ENCODE measurements at regions not wholly inside any gene's neighbourhood (a gene's known extent, or its start where the extent isn't known, plus 50 kb on each side); places are given as distances from the start of the nearest gene placed in this dataset.
"Not testable (repeated sequence)": the region's sequence is repeated elsewhere in the genome, so short reads cannot be mapped to it uniquely, and the experiment has no call there.

DNA sequence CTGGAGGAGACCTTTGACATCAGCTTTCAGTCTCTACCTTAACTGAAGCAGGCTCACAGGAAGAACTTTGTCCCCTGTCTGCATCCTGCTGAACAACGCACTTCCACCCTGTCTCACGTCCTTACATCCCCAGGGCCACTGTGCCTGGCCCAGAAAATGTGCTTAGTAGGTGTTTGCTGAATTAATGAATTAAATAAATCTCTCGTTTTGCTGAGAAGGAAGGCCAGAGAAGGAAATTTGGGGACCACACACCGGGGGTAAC is 54.3 kb upstream of the CREB3L1 start:
- DNase-seq: no peak

DNA sequence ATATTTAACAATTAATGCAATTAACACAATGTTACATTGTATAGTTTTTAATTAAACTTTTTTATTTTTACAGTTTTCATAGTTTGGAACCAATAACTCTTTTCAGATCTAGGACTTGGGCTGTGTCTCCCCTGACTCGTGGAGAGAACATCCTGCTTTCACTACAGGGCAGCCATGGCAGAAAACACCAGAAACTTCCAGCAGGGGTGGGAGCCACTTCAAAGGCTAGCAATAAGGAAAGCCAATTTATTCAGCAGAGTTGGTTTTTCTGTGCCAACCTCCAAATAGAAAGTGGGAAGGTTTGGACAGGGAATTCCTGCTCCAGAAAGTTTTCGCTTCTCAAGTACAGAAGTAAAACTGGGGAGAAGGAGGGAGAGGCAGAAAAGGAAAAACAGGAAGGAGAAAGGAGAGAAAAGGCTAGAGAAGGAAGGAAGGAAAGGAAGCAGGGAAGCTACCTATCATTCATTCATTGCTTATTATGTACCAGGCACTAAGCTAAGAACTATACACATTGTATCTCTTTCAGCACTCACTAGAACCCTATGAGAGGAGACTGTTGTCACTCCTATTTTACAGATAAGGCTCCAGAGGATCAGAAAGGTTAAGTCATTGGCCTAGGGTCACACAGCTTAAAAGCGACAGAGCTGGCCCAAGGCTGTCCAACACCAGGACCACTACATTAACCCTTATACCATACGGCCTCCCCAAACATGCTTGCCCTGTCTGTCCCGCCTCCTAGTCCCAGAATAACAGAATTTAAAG is 54.8 kb upstream of the CREB3L1 start:
- peak; percentile 34 for DNase-seq

DNA sequence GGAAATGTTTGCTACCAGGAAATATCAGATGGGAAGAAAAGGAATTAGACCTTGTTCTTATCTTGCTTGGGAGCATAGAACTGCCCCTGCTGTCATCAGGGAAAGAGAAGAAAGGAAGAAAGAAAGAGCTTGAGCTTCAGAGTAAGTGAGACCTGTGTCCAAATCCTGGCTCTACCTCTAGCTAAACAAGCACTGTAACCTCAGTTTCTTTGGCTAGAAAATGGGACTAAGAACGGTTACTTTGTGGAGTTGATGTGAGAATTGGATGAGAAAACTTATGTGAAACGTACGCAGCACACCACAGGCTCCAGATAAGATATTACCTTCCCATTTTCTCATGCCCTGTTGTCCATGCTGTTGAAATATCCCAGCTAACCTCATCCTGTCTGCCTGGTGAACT is 57.1 kb upstream of the CREB3L1 start:
- no peak for DNase-seq

DNA sequence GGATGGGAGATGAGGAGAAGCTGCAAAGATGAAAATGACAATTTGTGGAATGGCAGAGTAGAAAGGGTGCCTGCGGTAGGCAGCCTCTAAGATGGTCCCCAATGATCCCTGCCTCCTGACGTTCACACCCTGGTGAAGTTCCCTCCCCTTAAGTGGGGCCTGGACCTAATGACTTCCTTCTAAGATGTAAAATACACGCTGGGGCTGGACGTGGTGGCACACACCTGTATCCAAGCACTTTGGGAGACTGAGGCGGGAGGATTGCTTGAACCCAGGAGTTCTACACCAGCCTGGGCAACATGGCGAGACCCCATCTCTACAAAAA is 60.7 kb upstream of the CREB3L1 start:
- DNase-seq: no peak

DNA sequence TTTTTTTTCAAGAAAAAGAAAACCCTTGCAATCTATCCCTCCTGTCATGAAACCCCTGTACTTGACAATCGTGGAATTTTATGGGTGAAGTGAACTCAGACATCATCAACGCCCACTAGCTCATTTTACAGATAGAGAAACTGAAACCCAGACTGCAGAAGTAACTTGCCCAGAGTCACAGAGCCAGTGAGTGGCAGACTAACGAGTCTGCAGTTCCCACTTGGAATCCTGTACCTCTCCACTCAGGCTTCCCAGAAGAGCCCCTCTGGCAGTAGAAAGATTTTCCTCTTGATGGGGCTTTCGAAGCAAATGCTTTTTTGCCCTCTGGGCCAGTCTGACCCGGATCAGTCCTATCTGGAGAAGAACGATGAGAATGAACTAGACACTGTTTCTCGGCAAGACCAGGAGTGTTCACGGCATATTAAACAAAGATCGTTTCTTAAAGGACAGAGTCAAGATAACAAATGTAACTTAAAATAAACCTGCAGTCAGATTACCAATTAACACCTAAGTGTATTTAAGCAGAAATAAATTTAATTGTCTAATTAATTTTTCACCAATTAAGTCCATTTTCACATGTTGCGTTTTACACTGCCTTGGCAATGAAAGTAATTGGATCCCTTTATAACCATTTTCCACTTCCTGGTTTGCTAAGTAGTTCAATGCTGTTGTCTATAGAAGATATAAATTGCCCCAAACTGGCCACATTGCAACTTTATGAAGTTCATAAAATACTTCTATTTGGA is 61.3 kb upstream of the CREB3L1 start:
- no peak for DNase-seq

DNA sequence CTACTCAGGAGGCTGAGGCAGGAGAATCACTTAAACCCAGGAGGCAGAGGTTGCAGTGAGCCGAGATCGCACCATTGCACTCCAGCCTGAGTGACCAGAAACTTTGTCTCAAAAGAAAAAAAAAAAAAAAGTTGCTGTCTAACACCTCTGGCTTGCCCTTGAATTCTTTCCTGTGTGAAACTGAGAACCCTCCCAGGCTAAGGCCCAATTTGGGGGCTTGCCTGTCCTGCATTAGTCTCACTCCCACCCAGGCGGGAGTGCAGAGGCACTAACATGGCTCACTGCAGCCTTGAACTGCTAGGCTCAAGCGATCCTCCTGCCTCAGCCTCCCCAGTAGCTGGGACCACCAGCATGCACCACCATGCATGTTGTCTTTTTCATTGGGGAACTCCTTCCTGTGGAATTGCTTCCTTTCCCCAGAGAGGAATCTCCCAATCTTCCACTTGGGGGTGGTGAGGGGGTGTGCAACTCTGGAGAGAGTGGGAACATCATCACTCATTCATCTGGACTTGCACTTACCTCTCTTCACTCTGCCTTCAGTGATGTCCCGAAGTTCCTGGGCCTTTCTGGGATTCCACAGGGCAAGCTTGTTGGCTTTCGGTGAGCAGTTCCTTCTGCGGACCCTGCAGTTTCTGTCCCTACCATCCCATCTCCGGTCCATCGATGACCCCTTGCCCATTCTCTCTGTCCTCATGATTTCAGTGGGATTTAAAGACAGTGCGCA is 62.1 kb upstream of the CREB3L1 start:
- DNase-seq: no peak

DNA sequence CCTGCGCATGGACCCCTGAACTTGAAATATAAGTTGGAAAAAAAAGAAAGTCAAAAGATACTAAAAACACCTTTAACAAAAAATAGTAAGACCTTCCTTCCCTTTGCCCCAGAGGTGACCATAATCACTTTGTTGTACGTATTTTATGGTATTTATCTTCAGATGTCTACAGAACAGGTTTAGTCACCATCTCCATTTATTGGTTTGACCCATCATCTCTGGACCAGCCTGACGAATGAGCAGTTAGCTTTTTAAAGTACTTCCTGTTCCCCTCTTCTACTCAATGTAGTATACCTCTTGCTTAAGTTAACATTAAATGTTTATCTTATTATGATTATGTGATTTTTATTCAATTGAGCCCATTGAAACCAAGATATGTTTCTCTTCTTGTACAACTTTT is 64.7 kb upstream of the CREB3L1 start:
- DNase-seq: no peak

DNA sequence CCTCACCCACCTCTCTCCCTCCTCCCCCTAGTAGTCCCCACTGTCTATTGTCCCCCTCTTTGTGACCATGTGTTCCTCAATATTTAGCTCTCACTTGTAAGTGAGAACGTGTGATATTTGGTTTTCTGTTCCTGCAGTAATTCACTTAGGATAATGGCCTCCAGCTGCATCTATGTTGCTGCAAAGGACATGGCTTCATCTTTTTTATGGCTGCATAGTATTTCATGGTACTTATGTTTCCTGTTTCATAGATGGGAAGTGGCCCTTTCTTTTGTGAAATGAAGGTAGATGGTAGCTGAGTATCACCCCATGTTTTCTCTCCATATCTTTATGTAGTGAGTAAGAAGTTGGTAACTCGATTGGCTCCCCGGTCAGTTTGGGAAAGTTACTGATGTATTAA is 66.6 kb upstream of the CREB3L1 start:
- DNase-seq: no peak

DNA sequence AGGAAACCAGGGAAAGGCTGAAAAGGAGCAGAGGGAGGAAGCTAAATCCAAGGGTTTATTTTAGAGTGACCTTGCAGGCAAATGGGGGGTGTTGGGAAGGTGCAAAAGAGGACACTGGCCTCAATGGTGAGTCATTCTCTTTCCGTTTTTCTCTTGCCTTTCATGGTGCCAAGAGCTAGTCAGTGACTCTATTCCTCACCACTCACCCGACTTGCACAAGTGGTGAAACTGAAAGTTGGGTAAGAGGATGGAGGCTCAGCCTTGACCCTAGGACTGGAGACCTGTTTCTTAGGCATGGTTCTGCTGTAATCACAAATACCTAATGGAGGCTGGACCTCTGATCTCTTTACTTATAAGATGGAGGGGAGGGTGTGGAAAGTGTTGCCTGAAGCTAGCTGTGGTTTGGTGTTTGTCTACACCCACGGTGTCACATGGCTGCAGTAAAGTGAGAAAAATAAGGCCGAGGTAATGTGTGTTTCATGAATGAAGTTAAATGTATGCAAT is 67.3 kb upstream of the CREB3L1 start:
- no peak for DNase-seq

DNA sequence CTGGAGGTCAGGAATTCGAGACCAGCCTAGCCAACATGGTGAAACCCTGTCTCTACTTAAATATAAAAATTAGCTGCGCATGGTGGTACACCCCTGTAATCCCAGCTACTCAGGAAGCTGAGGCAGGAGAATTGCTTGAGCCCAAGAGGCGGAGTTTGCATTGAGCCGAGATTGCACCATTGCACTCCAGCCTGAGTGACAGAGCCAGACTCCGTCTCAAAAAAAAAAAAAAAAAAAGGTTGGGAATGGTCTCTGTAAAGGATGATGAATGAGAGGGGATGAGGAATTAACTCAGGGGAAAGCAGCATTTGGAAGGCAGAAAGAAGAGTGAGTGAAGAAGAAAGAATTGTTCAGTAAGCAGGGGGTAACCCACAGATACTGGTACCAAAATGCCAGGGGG is 67.8 kb upstream of the CREB3L1 start:
- not testable (repeated sequence) for DNase-seq

DNA sequence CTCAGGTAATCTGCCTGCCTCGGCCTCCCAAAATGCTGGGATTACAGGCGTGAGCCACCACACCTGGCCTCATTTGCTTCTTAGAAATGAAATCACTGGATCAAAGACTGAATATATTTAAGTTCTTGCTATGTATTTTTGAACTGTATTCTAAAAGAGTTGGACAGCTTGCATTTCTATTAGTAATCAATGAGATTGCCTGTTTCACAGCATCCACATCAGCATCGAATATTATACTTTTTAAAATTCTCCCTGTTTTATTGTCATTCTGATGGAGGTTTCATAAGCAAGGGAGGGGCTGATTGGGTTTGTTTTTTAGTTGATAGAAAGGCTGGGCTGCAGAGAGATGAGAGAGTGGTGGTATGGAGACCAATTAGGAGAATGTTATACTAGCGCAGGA is 68.7 kb upstream of the CREB3L1 start:
- DNase-seq: no peak

DNA sequence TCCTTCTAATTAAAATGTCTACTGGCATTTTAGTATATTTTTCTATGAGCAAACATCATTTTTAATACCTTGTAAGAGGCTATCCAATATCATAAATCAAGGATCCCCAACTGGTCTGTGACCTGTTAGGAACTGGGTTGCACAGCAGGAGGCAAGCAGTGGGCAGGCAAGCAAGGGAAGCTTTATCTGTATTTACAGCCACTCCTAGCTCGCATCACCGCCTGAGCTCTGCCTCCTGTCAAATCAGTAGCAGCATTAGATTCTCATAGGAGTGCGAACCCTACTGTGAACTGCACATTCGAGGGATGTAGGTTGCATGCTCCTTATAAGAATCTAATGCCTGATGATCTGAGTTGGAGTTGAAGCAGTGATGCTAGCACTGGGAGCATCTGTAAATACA is 70.2 kb upstream of the CREB3L1 start:
- no peak for DNase-seq

DNA sequence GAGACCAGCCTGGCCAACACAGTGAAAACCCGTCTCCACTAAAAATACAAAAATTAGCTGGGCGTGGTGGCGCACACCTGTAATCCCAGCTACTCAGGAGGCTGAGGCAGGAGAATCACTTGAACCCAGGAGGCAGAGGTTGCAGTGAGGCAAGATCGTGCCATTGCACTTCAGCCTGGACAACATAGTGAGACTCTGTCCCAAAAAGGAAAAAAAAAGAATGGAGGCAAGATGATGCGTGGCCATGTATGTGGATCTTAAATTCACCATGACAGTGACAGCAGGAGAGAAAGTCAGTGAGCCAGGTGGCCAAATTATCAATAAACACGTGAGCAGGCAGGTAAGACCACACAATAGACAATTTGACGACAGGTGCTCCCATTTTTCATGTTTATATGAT is 73.0 kb upstream of the CREB3L1 start:
- not testable (repeated sequence) for DNase-seq

DNA sequence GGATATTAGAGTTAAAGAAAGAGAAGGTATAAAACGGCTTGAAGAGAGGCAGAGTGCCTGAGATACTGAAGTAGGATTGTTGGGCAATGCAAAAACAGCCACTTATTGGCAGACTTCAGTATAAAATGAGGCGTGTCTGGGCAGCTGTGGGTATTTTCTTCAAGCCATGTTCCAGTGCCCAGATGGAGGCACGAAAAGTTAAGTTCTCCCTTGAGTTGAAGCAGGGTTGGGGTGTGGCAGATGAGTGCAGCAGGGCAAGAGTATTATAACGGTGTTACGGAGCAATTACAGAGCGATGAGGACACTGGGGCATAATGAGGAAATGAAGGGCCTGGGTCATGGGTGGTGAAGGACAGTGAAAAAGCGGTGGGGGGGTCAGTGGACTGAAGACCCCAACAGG is 73.7 kb upstream of the CREB3L1 start:
- DNase-seq: no peak

DNA sequence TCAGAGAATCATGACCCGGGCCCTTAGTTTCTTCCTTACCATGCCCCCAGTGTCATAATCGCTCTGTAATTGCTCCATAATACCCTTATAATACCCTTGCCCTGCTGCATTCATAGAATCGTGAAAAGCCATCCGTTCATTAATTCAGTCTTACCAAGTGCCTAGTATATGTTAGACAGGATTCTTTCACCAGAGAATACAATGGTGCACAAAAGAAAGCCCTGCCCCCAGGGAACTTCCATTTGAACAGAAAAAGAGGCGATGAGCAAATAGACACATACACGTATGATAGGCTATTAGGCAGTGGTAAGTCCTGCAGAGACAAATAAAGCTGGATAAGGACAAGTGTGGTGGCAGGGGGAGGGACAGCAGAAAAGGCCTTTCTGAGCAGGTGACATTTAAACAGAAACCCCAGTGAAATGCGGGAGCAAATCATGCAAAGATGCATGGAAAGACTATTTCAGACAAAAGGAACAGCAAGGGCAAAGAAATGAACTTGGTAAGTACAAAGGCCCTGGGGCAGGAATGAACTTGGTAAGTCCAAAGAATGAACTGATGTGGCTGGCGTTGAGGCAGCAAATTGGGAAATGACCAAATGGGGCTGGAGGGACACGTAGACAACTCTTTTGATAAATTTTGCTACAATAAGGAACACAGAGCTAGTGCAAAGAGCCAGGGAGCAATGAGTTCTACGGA is 74.6 kb upstream of the CREB3L1 start:
- DNase-seq: no peak

DNA sequence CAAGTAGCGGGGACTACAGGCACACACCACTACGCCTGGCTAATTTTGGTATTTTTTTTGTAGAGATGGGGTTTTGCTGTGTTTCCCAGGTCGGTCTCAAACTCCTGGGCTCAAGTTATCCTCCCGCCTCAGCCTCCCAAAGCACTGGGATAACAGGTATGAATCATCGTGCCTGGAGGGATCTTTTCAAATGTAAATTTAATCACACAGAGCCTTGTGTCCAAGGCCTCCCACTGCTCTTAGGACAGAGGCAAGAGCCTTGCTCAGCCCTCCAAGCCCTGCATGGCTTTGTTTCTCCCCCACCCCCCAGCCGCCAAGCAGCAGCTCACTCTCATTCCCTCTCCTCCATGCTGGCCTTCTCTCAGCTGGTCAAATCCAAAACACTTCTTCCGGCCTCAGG is 75.3 kb upstream of the CREB3L1 start:
- no peak for DNase-seq

DNA sequence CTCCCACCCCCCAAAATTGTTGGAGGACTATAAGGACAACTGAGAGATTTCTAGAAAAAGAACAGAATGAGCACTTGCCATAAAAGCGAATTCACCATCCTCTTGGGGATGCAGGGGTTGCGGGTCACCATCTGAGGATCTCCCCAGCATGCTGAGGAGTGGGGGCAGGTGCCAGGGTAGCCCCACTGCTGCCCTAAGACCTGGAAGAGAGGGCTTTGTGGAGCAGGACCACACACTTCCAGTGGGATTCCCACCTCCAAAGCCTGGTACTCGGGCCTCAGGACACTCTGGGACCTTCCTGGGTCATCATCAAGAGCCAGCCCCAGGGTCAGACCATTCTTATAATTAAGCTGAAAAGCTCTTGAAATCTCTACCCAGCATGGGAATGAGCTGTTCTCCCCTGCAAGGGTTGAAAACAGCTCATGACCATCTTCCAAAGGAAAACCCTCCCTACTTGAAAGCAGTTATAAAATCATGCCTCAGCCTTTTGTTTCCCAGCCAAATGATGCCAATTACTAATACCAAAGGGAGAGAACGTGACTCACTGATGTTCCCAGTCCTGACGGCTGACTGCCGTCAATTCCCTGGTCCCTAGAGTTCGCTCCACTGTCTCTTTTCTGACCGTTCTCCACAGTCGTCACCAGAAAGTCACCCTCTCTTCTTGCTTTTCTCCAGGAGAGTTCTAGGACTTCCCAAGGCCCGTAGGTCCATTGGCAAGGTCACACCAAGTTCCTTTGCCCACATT is 76.8 kb upstream of the CREB3L1 start:
- no peak for DNase-seq

DNA sequence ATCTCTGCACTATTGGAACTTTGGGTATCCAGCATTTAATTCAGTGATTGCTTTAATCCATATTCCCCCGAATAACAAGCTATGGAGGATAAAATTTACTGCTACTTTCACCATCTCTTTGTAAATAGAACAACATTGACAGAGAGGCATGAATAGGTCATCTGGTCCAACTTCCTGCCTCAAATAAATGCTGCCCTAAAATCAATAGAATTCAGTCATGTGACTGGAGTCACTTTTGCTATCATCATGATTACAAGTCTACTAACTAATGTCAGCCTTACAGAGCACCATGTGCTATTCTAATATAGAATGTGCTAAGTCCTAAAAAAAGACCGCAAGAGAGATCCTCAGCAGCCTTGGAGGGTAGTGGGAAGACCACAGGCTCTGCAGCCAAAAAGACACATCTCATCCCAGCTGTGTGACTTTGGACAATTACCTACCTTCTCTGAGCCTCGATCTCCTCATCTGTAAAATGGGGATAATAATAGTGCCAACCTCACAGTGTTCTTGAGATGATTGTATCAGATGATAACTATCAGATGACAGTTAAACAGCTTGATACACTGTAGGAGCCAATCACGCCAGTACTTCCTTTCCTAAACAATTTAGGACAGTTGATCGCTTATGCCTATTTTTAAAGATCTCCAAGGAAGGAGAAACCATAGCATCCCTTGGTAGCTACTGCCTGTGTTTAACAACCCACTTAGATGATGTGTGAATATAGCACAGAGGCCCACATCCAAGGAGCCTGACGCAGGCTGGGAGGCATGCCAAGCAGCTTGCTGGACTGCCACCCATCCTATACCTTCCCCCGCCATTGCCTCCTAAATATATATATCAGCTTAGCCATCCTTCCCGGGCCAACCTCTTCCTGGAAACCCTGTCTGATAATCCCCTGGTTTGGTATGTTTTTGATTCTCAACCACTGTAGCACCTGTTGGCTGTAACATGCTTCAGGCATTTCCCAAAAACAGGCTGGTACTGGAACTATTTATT is 77.3 kb upstream of the PHF21A start:
- peak; percentile 28 for DNase-seq

DNA sequence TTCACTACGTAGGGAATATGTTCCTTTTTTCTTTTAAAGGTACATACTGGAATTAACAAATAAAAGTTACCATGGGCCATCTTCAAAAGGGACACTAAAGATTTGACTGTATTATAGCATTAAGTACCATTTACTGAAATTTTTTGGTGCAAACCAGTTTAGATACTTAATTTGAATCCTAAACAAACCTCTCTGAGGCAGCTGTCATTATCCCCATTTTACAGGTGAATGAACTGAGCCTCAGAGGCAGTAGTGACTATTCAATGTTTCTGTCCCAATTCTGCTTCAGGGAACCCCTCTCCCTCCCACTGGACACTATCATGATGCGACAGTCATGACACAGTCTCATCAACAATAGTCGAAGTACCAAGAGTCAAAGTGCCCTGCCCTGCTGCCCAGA is 76.2 kb upstream of the PHF21A start:
- DNase-seq: no peak

DNA sequence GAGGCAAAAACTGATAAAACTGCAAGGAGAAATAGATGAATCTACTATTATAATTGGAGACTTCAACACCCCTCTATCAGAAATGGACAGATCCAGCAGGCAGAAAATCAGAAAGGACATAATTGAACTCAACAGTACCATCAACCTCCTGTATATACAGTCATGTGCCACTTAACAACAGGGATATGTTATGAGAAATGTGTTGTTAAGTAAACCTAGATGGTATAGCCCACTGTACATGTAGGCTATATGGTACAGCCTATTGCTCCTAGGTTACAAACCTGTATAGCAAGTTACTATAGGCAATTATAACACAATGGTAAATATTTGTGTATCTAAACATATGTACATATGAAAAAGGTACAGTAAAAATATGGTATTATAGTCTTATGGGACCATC is 66.8 kb upstream of the PHF21A start:
- DNase-seq: no peak

DNA sequence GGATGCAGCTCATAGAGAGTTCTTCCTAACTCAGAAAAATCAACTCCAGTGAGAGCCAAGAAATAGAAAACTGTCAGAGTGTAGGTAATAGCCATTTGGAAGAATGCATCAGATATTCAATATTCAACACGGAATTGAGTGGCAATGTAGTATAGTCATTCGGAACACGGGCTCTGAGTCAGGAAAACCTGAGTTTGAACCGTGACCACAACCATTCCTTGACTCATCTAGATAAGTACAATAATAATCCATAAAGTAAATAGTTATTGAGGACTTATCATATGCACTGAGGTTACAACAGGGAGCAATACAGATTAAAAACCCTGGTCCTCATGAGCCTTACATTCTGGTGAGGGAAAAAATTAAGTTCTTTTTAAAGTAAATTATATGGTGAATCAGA is 62.6 kb upstream of the PHF21A start:
- no peak for DNase-seq

All from right hindlimb (tissue), 1 donor.